ENCODE measurements at regions not wholly inside any gene's neighbourhood (a gene's known extent, or its start where the extent isn't known, plus 50 kb on each side); places are given as distances from the start of the nearest gene placed in this dataset.

DNA sequence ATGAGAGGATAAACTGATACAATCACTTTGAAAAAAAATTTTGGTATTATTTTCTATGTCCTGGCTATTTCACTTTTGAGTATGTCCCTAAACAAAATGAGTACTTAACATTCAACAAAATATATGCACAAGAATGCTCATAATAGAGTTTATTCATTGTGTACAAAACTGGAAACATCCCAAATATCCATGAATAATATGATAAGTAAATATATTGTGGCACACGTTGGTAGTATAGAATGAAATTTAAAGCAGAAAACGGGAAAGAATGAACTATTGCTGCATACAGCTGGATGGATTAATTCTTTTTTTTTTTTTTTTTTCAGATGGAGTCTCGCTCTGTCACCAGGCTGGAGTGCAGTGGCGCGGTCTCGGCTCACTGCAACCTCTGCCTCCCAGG is 725.2 kb downstream of the LTN1 start:
- no TSS peak for BruUV-seq (replicated peaks)
- no peaks in the 10 kb centered on the region for H3K4me1 ChIP-seq (ENCODE audit: control insufficient read depth, extremely low read depth, insufficient read depth, low read length)
- H3K9me1 ChIP-seq (replicated peaks; ENCODE audit: control insufficient read depth, extremely low read depth, insufficient read depth, low read length) = no peaks in the 10 kb centered on the region
- intact Hi-C loops (cut with micrococcal nuclease) (no loop called here), dilution Hi-C loops (cut with MboI; ENCODE audit: extremely low pct_ligation_motif_present, low sequenced_read_pairs) (no loop called here)
- TF ChIP-seq FOS (IDR thresholded peaks at IDR 0.05; ENCODE audit: borderline replicate concordance, insufficient read depth, low read length) = no peak
- no peak for TF ChIP-seq MYC (IDR thresholded peaks at IDR 0.05; ENCODE audit: low read depth, low read length)
- TF ChIP-seq, protein P1, sequence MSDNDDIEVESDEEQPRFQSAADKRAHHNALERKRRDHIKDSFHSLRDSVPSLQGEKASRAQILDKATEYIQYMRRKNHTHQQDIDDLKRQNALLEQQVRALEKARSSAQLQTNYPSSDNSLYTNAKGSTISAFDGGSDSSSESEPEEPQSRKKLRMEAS (IDR thresholded peaks at IDR 0.05; ENCODE audit: insufficient read depth, insufficient read length) = no peak
- TF ChIP-seq EZH2 (IDR thresholded peaks at IDR 0.05; ENCODE audit: borderline replicate concordance, low read depth, low read length, severe bottlenecking) = no peak
- no peak for TF ChIP-seq POLR2A (IDR thresholded peaks at IDR 0.05; ENCODE audit: low read depth, low read length)
- TF ChIP-seq GATA2 (IDR thresholded peaks at IDR 0.05; ENCODE audit: insufficient read depth, insufficient read length, low read depth, low read length) = no peak
- TF ChIP-seq, protein P2, sequence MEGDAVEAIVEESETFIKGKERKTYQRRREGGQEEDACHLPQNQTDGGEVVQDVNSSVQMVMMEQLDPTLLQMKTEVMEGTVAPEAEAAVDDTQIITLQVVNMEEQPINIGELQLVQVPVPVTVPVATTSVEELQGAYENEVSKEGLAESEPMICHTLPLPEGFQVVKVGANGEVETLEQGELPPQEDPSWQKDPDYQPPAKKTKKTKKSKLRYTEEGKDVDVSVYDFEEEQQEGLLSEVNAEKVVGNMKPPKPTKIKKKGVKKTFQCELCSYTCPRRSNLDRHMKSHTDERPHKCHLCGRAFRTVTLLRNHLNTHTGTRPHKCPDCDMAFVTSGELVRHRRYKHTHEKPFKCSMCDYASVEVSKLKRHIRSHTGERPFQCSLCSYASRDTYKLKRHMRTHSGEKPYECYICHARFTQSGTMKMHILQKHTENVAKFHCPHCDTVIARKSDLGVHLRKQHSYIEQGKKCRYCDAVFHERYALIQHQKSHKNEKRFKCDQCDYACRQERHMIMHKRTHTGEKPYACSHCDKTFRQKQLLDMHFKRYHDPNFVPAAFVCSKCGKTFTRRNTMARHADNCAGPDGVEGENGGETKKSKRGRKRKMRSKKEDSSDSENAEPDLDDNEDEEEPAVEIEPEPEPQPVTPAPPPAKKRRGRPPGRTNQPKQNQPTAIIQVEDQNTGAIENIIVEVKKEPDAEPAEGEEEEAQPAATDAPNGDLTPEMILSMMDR (IDR thresholded peaks at IDR 0.05; ENCODE audit: extremely low read depth in 1 of 2, insufficient read depth in 1 of 2, low read depth in 1 of 2, low read length in 2 of 2) = no peak
- TF ChIP-seq JUN (IDR thresholded peaks at IDR 0.05; ENCODE audit: borderline replicate concordance, insufficient read depth, insufficient read length, low read depth) = no peak
- TF ChIP-seq POLR2AphosphoS5 (IDR thresholded peaks at IDR 0.05; ENCODE audit: insufficient read depth, low read depth, low read length) = no peak
- no peaks in the 10 kb centered on the region for H3K27me3 ChIP-seq (ENCODE audit: control insufficient read depth in 2 of 2, insufficient read depth in 2 of 2, low read length in 2 of 2)
- H3K9me3 ChIP-seq (replicated peaks; ENCODE audit: control insufficient read depth, insufficient read depth, low read length) = no peaks in the 10 kb centered on the region
- ChIA-PET CTCF (no interaction called here), POLR2A (no interaction called here)
- H3K9ac ChIP-seq (replicated peaks; ENCODE audit: extremely low read depth, insufficient read depth, low read length) = no peak overlapping the region
- H3K27ac ChIP-seq (ENCODE audit: insufficient read depth, low read depth, low read length) = no peak overlapping the region
- DNase-seq (ENCODE audit: low read depth, low spot score) = no peak
- no peaks in the 10 kb centered on the region for H3K36me3 ChIP-seq (ENCODE audit: control insufficient read depth in 2 of 2, extremely low read depth in 1 of 2, insufficient read depth in 2 of 2, low read length in 2 of 2)
- no peaks in the 10 kb centered on the region for H3K79me2 ChIP-seq (ENCODE audit: control insufficient read depth, insufficient read depth, low read length)
- H3K4me2 ChIP-seq (ENCODE audit: insufficient read depth, low read length) = no peak overlapping the region
- no peak overlapping the region for H2AFZ ChIP-seq (ENCODE audit: low read depth, low read length)
- H4K20me1 ChIP-seq (replicated peaks; ENCODE audit: control insufficient read depth, extremely low read depth, insufficient read depth, low read length) = no peaks in the 10 kb centered on the region
- FAIRE-seq = no peak
- H3K4me3 ChIP-seq (replicated peaks in 1 of 3; ENCODE audit: insufficient read depth in 1 of 3, low read depth in 1 of 3, low read length in 3 of 3) = no peak overlapping the region
